H1 (cell line): ENCODE measurements at regions not wholly inside any gene's neighbourhood (a gene's known extent, or its start where the extent isn't known, plus 50 kb on each side); places are given as distances from the start of the nearest gene placed in this dataset.

Experiments
- CTCF ChIA-PET: fragments of 300-600 bp; sonication (Branson Sonifier 250); formaldehyde crosslinking; loops from one replicate; lab custom pipeline; 2021; ENCODE audit not compliant: partially characterized antibody; lab: Charles Lee
- POLR2A ChIA-PET: fragments of 300-600 bp; sonication (Branson Sonifier 250); formaldehyde crosslinking; loops from one replicate; lab custom pipeline; 2021; ENCODE audit warnings: inconsistent platforms; ENCODE audit not compliant: partially characterized antibody; lab: Charles Lee
- DNase-seq, 2 experiments: peaks; one replicate each; pipeline versions ENCODE4 v3.0.0 to v3.0.0-alpha.2; 2010 to 2022; ENCODE audit warnings: low spot score in 2 of 2, low read depth in 1 of 2, mixed read lengths in 1 of 2
- FAIRE-seq: peaks from 2 replicates; lab custom pipeline; 2011; peaks lifted over from hg19 to GRCh38; lab: Jason Lieb, UNC
- H2AFZ ChIP-seq: 2 replicates; pipeline ENCODE4 v1.8.1; 2012; ENCODE audit warnings: low read length, inconsistent platforms
- H2AK5ac ChIP-seq: 2 replicates; pipeline ENCODE4 v1.6.1; 2013; ENCODE audit warnings: low read depth, low read length
- H2BK120ac ChIP-seq: replicated peaks from 2 replicates; pipeline ENCODE3; 2013; ENCODE audit warnings: low read depth, low read length, inconsistent platforms
- H2BK12ac ChIP-seq: 2 replicates; pipeline ENCODE4 v1.6.1; 2013; ENCODE audit warnings: low read depth, low read length
- H2BK15ac ChIP-seq: 2 replicates; pipeline ENCODE4 v1.6.1; 2013; ENCODE audit warnings: low read length
- H2BK20ac ChIP-seq: 2 replicates; pipeline ENCODE4 v1.6.1; 2013; ENCODE audit warnings: low read length
- H2BK5ac ChIP-seq: 2 replicates; pipeline ENCODE4 v1.6.1; 2013; ENCODE audit warnings: low read depth, low read length
- H3K14ac ChIP-seq: 2 replicates; pipeline ENCODE4 v1.6.1; 2013; ENCODE audit warnings: inconsistent platforms; ENCODE audit not compliant: insufficient read length
- H3K18ac ChIP-seq: 2 replicates; pipeline ENCODE4 v1.6.1; 2013; ENCODE audit warnings: low read length; ENCODE audit errors: extremely low read depth
- H3K23ac ChIP-seq: 2 replicates; pipeline ENCODE4 v1.6.1; 2013; ENCODE audit warnings: inconsistent platforms; ENCODE audit not compliant: insufficient read length
- H3K23me2 ChIP-seq: 2 replicates; pipeline ENCODE4 v1.6.1; 2013; ENCODE audit warnings: low read depth, low read length
- H3K27ac ChIP-seq: 2 replicates; pipeline ENCODE4 v1.6.1; 2011; ENCODE audit warnings: low read depth, low read length, inconsistent platforms
- H3K27me3 ChIP-seq, 4 experiments: replicated peaks in 1 of 4; 1 replicate in 1 of 4; 2 replicates in 3 of 4; pipeline versions ENCODE4 v1.6.1 to v1.8.1; 2011 to 2013; ENCODE audit warnings: low read length in 3 of 4, mild to moderate bottlenecking in 3 of 4, inconsistent platforms in 2 of 4, mixed read lengths in 2 of 4, moderate library complexity in 1 of 4; ENCODE audit not compliant: control insufficient read depth in 3 of 4, insufficient read depth in 3 of 4; ENCODE audit errors: extremely low read depth in 1 of 4
- H3K36me3 ChIP-seq, 4 experiments: 2 replicates each; pipeline versions ENCODE4 v1.6.1 to v1.8.1; 2011 to 2013; ENCODE audit warnings: mild to moderate bottlenecking in 4 of 4, low read length in 3 of 4, moderate library complexity in 2 of 4, control low read depth in 1 of 4, inconsistent platforms in 1 of 4; ENCODE audit not compliant: insufficient read depth in 4 of 4, control insufficient read depth in 2 of 4
- H3K4ac ChIP-seq: replicated peaks from 2 replicates; pipeline ENCODE3; 2013; ENCODE audit warnings: low read length, low read depth, mixed read lengths, inconsistent platforms; ENCODE audit not compliant: insufficient read length
- H3K4me1 ChIP-seq, 4 experiments: replicated peaks in 1 of 4; 1 replicate in 1 of 4; 2 replicates in 3 of 4; pipeline versions ENCODE4 v1.6.1 to v1.8.1; 2011 to 2013; ENCODE audit warnings: low read length in 3 of 4, inconsistent platforms in 2 of 4, mixed read lengths in 1 of 4; ENCODE audit not compliant: insufficient read depth in 4 of 4, control insufficient read depth in 3 of 4
- H3K4me2 ChIP-seq, 2 experiments: 2 replicates each; pipeline versions ENCODE4 v1.6.1 to v1.8.1; 2011 to 2013; ENCODE audit warnings: low read depth in 2 of 2, low read length in 2 of 2, control low read depth in 1 of 2, inconsistent platforms in 1 of 2, mild to moderate bottlenecking in 1 of 2; ENCODE audit not compliant: insufficient read depth in 1 of 2
- H3K4me3 ChIP-seq, 4 experiments: fragments of 200-600, 300-600 bp in 1 of 4; sonication (generic), shearing (Covaris generic), sonication (Bioruptor Twin) in 1 of 4; 2 replicates each; pipeline versions ENCODE4 v1.5.1 to v1.8.1; 2011 to 2016; ENCODE audit warnings: low read length in 4 of 4, low read depth in 3 of 4, control low read depth in 2 of 4, inconsistent platforms in 2 of 4, mild to moderate bottlenecking in 2 of 4, mixed read lengths in 1 of 4, moderate library complexity in 1 of 4; ENCODE audit not compliant: insufficient read depth in 2 of 4; ENCODE audit errors: extremely low read depth in 1 of 4
- H3K56ac ChIP-seq: replicated peaks from 2 replicates; pipeline ENCODE3; 2013; ENCODE audit warnings: low read depth, mild to moderate bottlenecking, mixed read lengths, low read length, inconsistent platforms; ENCODE audit not compliant: insufficient read length
- H3K79me1 ChIP-seq: 2 replicates; pipeline ENCODE4 v1.6.1; 2013; ENCODE audit warnings: low read depth, low read length, control low read depth
- H3K79me2 ChIP-seq, 2 experiments: 2 replicates each; pipeline versions ENCODE4 v1.6.1 to v1.8.1; 2012 to 2013; ENCODE audit warnings: low read length in 2 of 2, mild to moderate bottlenecking in 2 of 2, inconsistent platforms in 1 of 2; ENCODE audit not compliant: insufficient read depth in 2 of 2, control insufficient read depth in 1 of 2
- H3K9ac ChIP-seq, 4 experiments: replicated peaks in 1 of 4; 1 replicate in 1 of 4; 2 replicates in 3 of 4; pipeline versions ENCODE4 v1.6.1 to v1.8.1; 2011 to 2013; ENCODE audit warnings: low read depth in 3 of 4, low read length in 3 of 4, control low read depth in 2 of 4, mild to moderate bottlenecking in 2 of 4, moderate library complexity in 2 of 4, inconsistent platforms in 1 of 4; ENCODE audit errors: extremely low read depth in 1 of 4
- H3K9me3 ChIP-seq, 2 experiments: 2 replicates each; pipeline versions ENCODE4 v1.6.1 to v1.8.1; 2012 to 2013; ENCODE audit warnings: mild to moderate bottlenecking in 2 of 2, moderate library complexity in 2 of 2, control low read depth in 1 of 2, inconsistent platforms in 1 of 2, low read depth in 1 of 2, low read length in 1 of 2, mixed read lengths in 1 of 2; ENCODE audit not compliant: insufficient read depth in 2 of 2
- H4K20me1 ChIP-seq, 2 experiments: replicated peaks in 1 of 2; 2 replicates each; pipeline versions ENCODE3 to v1.8.1; 2011 to 2013; ENCODE audit warnings: inconsistent platforms in 2 of 2, low read length in 2 of 2, mild to moderate bottlenecking in 1 of 2; ENCODE audit not compliant: insufficient read depth in 2 of 2, control insufficient read depth in 1 of 2
- H4K5ac ChIP-seq: 2 replicates; pipeline ENCODE4 v1.6.1; 2013; ENCODE audit warnings: low read length, low read depth, mixed read lengths, inconsistent platforms; ENCODE audit not compliant: insufficient read length
- H4K8ac ChIP-seq: 2 replicates; pipeline ENCODE4 v1.8.0; 2013; ENCODE audit warnings: mild to moderate bottlenecking, moderate library complexity, low read length, inconsistent platforms; ENCODE audit not compliant: insufficient read depth; ENCODE audit errors: extremely low read depth
- H4K91ac ChIP-seq: replicated peaks from 2 replicates; pipeline ENCODE3; 2013; ENCODE audit warnings: low read length, mixed read lengths, inconsistent platforms; ENCODE audit not compliant: insufficient read length
- ASH2L ChIP-seq: fragments of 200-600, 300-600 bp; sonication (generic); IDR thresholded peaks from one replicate; pipeline ENCODE4 v1.7.1; 2017; ENCODE audit warnings: low read length
- ATF3 ChIP-seq: IDR thresholded peaks from 2 replicates; pipeline ENCODE4 v1.6.1; 2011; ENCODE audit warnings: low read depth, mild to moderate bottlenecking, low read length; ENCODE audit not compliant: insufficient read depth
- BACH1 ChIP-seq: IDR thresholded peaks from 2 replicates; pipeline ENCODE4 v1.6.1; 2012; ENCODE audit warnings: low read length, improper control_type of control experiment
- CBX5 ChIP-seq: fragments of 300-800, 300-1000 bp; sonication (generic); IDR thresholded peaks from 2 replicates; pipeline ENCODE4 v1.7.1; 2016; ENCODE audit warnings: antibody characterized with exemption, low read length, low read depth
- GABPA ChIP-seq: IDR thresholded peaks from 2 replicates; pipeline ENCODE4 v1.6.1; 2011; ENCODE audit warnings: mild to moderate bottlenecking, low read length, moderate library complexity, borderline replicate concordance; ENCODE audit not compliant: insufficient read depth
- HDAC2 ChIP-seq, 2 experiments: fragments of 300-600 bp in 1 of 2; sonication (generic) in 1 of 2; IDR thresholded peaks; 2 replicates each; pipeline ENCODE4 v1.6.1; 2011 to 2012; ENCODE audit warnings: low read depth in 2 of 2, low read length in 2 of 2, mild to moderate bottlenecking in 2 of 2, moderate library complexity in 2 of 2, borderline replicate concordance in 1 of 2, inconsistent platforms in 1 of 2
- POLR2AphosphoS5 ChIP-seq: IDR thresholded peaks from 2 replicates; pipeline ENCODE4 v1.6.1; 2011; ENCODE audit warnings: low read depth, low read length
- RAD21 ChIP-seq, 2 experiments: IDR thresholded peaks in 1 of 2; conservative IDR thresholded peaks in 1 of 2; 2 replicates each; pipeline ENCODE4 v1.6.1; 2011; ENCODE audit warnings: low read depth in 2 of 2, low read length in 2 of 2, improper control_type of control experiment in 1 of 2, inconsistent platforms in 1 of 2, mild to moderate bottlenecking in 1 of 2, moderate library complexity in 1 of 2
- SIRT6 ChIP-seq: IDR thresholded peaks from one replicate; pipeline ENCODE4 v1.7.1; 2012; ENCODE audit warnings: low read length, inconsistent platforms
- SUZ12 ChIP-seq: fragments of 200-600 bp; sonication (generic); IDR thresholded peaks from 2 replicates; pipeline ENCODE4 v1.6.1; 2012; ENCODE audit warnings: mild to moderate bottlenecking, inconsistent platforms, low read length, moderate library complexity, mixed read lengths
- TEAD4 ChIP-seq: IDR thresholded peaks from 2 replicates; pipeline ENCODE4 v1.6.1; 2012; ENCODE audit warnings: low read depth, low read length, inconsistent platforms, mixed read lengths
- USF2 ChIP-seq: IDR thresholded peaks from 2 replicates; pipeline ENCODE4 v1.6.1; 2011; ENCODE audit warnings: low read length, improper control_type of control experiment
- WGBS, 2 experiments: shearing (Covaris generic) in 1 of 2; methylation state at CpG; one replicate each; pipeline versions ENCODE4 v1.1.6 to v1.1.7; 2013 to 2015; ENCODE audit warnings: low lambda C conversion rate in 2 of 2, mixed read lengths in 2 of 2, inconsistent platforms in 1 of 2, low coverage in 1 of 2, missing lambda C conversion rate in 1 of 2; ENCODE audit not compliant: insufficient replicate concordance in 2 of 2, insufficient coverage in 1 of 2, insufficient read length in 1 of 2; ENCODE audit errors: extremely low coverage in 1 of 2, missing lambda C conversion rate in 1 of 2; 5-methylcytosine and 5-hydroxymethylcytosine counted together

- CTCF ChIA-PET: interaction anchor here (1.1 to 1.4 kb wide), 5 partner anchors 9 to 38 kb away, joined by 3 to 6 read pairs (median 4); no protein-coding TSS in a partner anchor
- no peak overlapping the region for H3K27ac ChIP-seq
- no peak overlapping the region for H4K91ac ChIP-seq
- H3K9me3 ChIP-seq: no peaks in the 10 kb centered on the region
- no peak overlapping the region for H3K56ac ChIP-seq
- no peaks in the 10 kb centered on the region for H3K36me3 ChIP-seq
- H3K23me2 ChIP-seq: no peaks in the 10 kb centered on the region
- peak overlapping the region; percentile 70 for H2AFZ ChIP-seq
- 0 out of 7 replicates have a peak, but pooled peaks cover 0 to 2% (median 0%) of the 10 kb centered on the region in 4 experiments for H3K27me3 ChIP-seq
- H3K79me2 ChIP-seq: no peaks in the 10 kb centered on the region
- no peaks in the 10 kb centered on the region for H3K79me1 ChIP-seq
- FAIRE-seq: no peak
- no peak overlapping the region; the same call in 1 of the 2 replicates for H3K18ac ChIP-seq
- H4K20me1 ChIP-seq: no peaks in the 10 kb centered on the region
- H3K4me2 ChIP-seq: no peak overlapping the region
- H2BK5ac ChIP-seq: no peak overlapping the region
- H2BK15ac ChIP-seq: no peak overlapping the region
- H3K4ac ChIP-seq: no peak overlapping the region
- 92% methylated on average over 14 of the region's 14 CpGs; no CpG with 5 or more reads in 1 of the 2 experiments for WGBS, 2 experiments
- no peak overlapping the region for H2BK120ac ChIP-seq
- no peak overlapping the region for H3K14ac ChIP-seq
- no peak overlapping the region for H4K8ac ChIP-seq
- H2BK12ac ChIP-seq: 0 out of 2 replicates have a peak overlapping the region, but pooled peaks have one; percentile 80
- POLR2A ChIA-PET: interaction anchor here (1.1 to 1.5 kb wide), 2 partner anchors 18 to 125 kb away, joined by 3 read pairs; partner anchors contain the start of gene IRF2BP2
- H4K5ac ChIP-seq: no peak overlapping the region
- H3K4me1 ChIP-seq: peaks cover 0 to 2% (median 0%) of the 10 kb centered on the region in 4 experiments; a peak in 2 of 7 replicates
- no peak overlapping the region for H3K9ac ChIP-seq
- H2BK20ac ChIP-seq: no peak overlapping the region
- no peak for DNase-seq
- no peak overlapping the region for H2AK5ac ChIP-seq
- H3K23ac ChIP-seq: no peak overlapping the region
- no peak overlapping the region for H3K4me3 ChIP-seq
- TF ChIP-seq GABPA (no peak), CBX5 (no peak), POLR2AphosphoS5 (no peak), RAD21 (IDR thresholded peaks at IDR 0.05 in 1 of 2, conservative IDR thresholded peaks at IDR 0.05 in 1 of 2; ENCODE audit: low read depth in 2 of 2, low read length in 2 of 2) (no peak), SUZ12 (no peak; the same call in 1 of the 2 replicates), HDAC2 (IDR thresholded peaks at IDR 0.05; ENCODE audit: borderline replicate concordance in 1 of 2, low read depth in 2 of 2, low read length in 2 of 2) (no peak), ATF3 (no peak), ASH2L (no peak), BACH1 (no peak), SIRT6 (no peak), TEAD4 (no peak), USF2 (no peak)
Observed at GRCh38 chr1:234735476-234735875, 125.5 kb upstream of the IRF2BP2 start.
